Endothelial cell of umbilical vein (primary cell): ENCODE measurements at regions not wholly inside any gene's neighbourhood (a gene's known extent, or its start where the extent isn't known, plus 50 kb on each side); places are given as distances from the start of the nearest gene placed in this dataset.

ENCODE experiments used
- BruUV-seq: library from RNA; stranded (reverse); fragments of 400-500 nt; replicated peaks from 2 replicates; lab custom pipeline; 2021; lab: Mats Ljungman, UMichigan
- CTCF ChIA-PET: fragments of 300-600, 350-600 bp; sonication (Branson Sonifier 250); formaldehyde crosslinking; loops from one replicate; lab custom pipeline; 2021; ENCODE audit warnings: antibody characterized with exemption, inconsistent platforms; lab: Charles Lee
- POLR2A ChIA-PET: fragments of 300-600, 350-600 bp; sonication (Branson Sonifier 250); formaldehyde crosslinking; loops from one replicate; lab custom pipeline; 2021; ENCODE audit warnings: antibody characterized with exemption, inconsistent platforms; lab: Charles Lee
- DNase-seq: peaks from one replicate; pipeline ENCODE4 v3.0.0-alpha.2; 2011; ENCODE audit warnings: low read depth, low spot score
- FAIRE-seq: peaks from 2 replicates; lab custom pipeline; 2011; peaks lifted over from hg19 to GRCh38; lab: Jason Lieb, UNC
- H2AFZ ChIP-seq: 2 replicates; pipeline ENCODE4 v1.6.0; 2012; ENCODE audit warnings: low read depth, low read length, control low read depth, inconsistent platforms
- H3K27ac ChIP-seq: 2 replicates; pipeline ENCODE4 v1.5.1; 2011; ENCODE audit warnings: low read depth, mild to moderate bottlenecking, control low read depth, low read length, moderate library complexity; ENCODE audit not compliant: insufficient read depth
- H3K27me3 ChIP-seq, 2 experiments: 2 replicates each; pipeline versions ENCODE4 v1.6.0 to v1.6.1; 2011; ENCODE audit warnings: low read length in 2 of 2, mixed read lengths in 1 of 2; ENCODE audit not compliant: control insufficient read depth in 2 of 2, insufficient read depth in 2 of 2
- H3K36me3 ChIP-seq, 2 experiments: 2 replicates in 1 of 2; 3 replicates in 1 of 2; pipeline ENCODE4 v1.5.1; 2011; ENCODE audit warnings: low read length in 2 of 2, mild to moderate bottlenecking in 1 of 2, moderate library complexity in 1 of 2; ENCODE audit not compliant: control insufficient read depth in 2 of 2, insufficient read depth in 2 of 2; ENCODE audit errors: extremely low read depth in 1 of 2
- H3K4me1 ChIP-seq: 3 replicates; pipeline ENCODE4 v1.5.1; 2011; ENCODE audit warnings: mild to moderate bottlenecking, low read length; ENCODE audit not compliant: control insufficient read depth, insufficient read depth; ENCODE audit errors: extremely low read depth
- H3K4me2 ChIP-seq: 2 replicates; pipeline ENCODE4 v1.6.1; 2011; ENCODE audit warnings: low read length, control low read depth, mixed read lengths; ENCODE audit not compliant: insufficient read depth
- H3K4me3 ChIP-seq, 3 experiments: fragments of 200-600 bp in 1 of 3; sonication (generic), shearing (Covaris generic) in 1 of 3; replicated peaks in 1 of 3; 2 replicates each; pipeline ENCODE4 v1.5.1; 2011 to 2016; ENCODE audit warnings: control low read depth in 3 of 3, low read length in 3 of 3, mild to moderate bottlenecking in 2 of 3, inconsistent platforms in 1 of 3, low read depth in 1 of 3, moderate library complexity in 1 of 3; ENCODE audit not compliant: insufficient read depth in 1 of 3
- H3K79me2 ChIP-seq: 2 replicates; pipeline ENCODE4 v1.6.0; 2012; ENCODE audit warnings: low read length, inconsistent platforms; ENCODE audit not compliant: control insufficient read depth, insufficient read depth
- H3K9ac ChIP-seq: replicated peaks from 2 replicates; pipeline ENCODE3; 2011; ENCODE audit warnings: low read length, control low read depth; ENCODE audit not compliant: insufficient read depth; ENCODE audit errors: extremely low read depth
- H3K9me1 ChIP-seq: replicated peaks from 3 replicates; pipeline ENCODE4 v1.6.0; 2011; ENCODE audit warnings: mild to moderate bottlenecking, low read length; ENCODE audit not compliant: control insufficient read depth, insufficient read depth; ENCODE audit errors: extremely low read depth
- H3K9me3 ChIP-seq: replicated peaks from 2 replicates; pipeline ENCODE4 v1.5.1; 2012; ENCODE audit warnings: low read length, inconsistent platforms; ENCODE audit not compliant: control insufficient read depth, insufficient read depth
- H4K20me1 ChIP-seq: replicated peaks from 2 replicates; pipeline ENCODE3; 2011; ENCODE audit warnings: mild to moderate bottlenecking, low read length; ENCODE audit not compliant: control insufficient read depth, insufficient read depth; ENCODE audit errors: extremely low read depth
- CTCF ChIP-seq, 2 donors: IDR thresholded peaks; 1 replicate in 1 of 2; 2 replicates in 1 of 2; pipeline ENCODE4 v1.5.1; 2011; ENCODE audit warnings: low read length in 2 of 2, mild to moderate bottlenecking in 2 of 2, moderate library complexity in 2 of 2, control low read depth in 1 of 2, inconsistent platforms in 1 of 2, low read depth in 1 of 2; ENCODE audit not compliant: insufficient read depth in 1 of 2; ENCODE audit errors: extremely low read depth in 1 of 2
- EZH2 ChIP-seq: IDR thresholded peaks from 2 replicates; pipeline ENCODE4 v1.6.1; 2012; ENCODE audit warnings: borderline replicate concordance, low read depth, mild to moderate bottlenecking, moderate library complexity, low read length, inconsistent platforms; ENCODE audit not compliant: severe bottlenecking
- FOS ChIP-seq: IDR thresholded peaks from 2 replicates; pipeline ENCODE4 v1.6.1; 2011; ENCODE audit warnings: mild to moderate bottlenecking, low read length, moderate library complexity, borderline replicate concordance; ENCODE audit not compliant: insufficient read depth
- GATA2 ChIP-seq: IDR thresholded peaks from 2 replicates; pipeline ENCODE4 v1.7.0; 2011; ENCODE audit warnings: low read depth, mild to moderate bottlenecking, moderate library complexity, mixed read lengths, low read length; ENCODE audit not compliant: insufficient read length, insufficient read depth
- JUN ChIP-seq: IDR thresholded peaks from 2 replicates; pipeline ENCODE4 v1.6.1; 2011; ENCODE audit warnings: borderline replicate concordance, low read depth; ENCODE audit not compliant: insufficient read length, insufficient read depth
- MYC ChIP-seq: IDR thresholded peaks from one replicate; pipeline ENCODE4 v1.6.1; 2011; ENCODE audit warnings: mild to moderate bottlenecking, low read depth, low read length
- POLR2A ChIP-seq: IDR thresholded peaks from 2 replicates; pipeline ENCODE4 v1.6.1; 2012; ENCODE audit warnings: low read depth, mild to moderate bottlenecking, control low read depth, low read length
- POLR2AphosphoS5 ChIP-seq: IDR thresholded peaks from 2 replicates; pipeline ENCODE4 v1.6.1; 2012; ENCODE audit warnings: low read depth, mild to moderate bottlenecking, control low read depth, low read length, moderate library complexity; ENCODE audit not compliant: insufficient read depth
- dilution Hi-C: fragments of 300-500 bp; cut with MboI; formaldehyde crosslinking; loops from one replicate; pipeline ENCODE4 v1.15.0; 2019; ENCODE audit warnings: low sequenced_read_pairs; ENCODE audit not compliant: extremely low pct_ligation_motif_present
- intact Hi-C: fragments of 100-400 bp; cut with micrococcal nuclease; formaldehyde crosslinking; loops from one replicate; pipeline ENCODE4 v1.10.0; 2022
- TF ChIP-seq, protein P1 (sequence below): IDR thresholded peaks from 2 replicates; pipeline ENCODE4 v1.6.1; 2011; ENCODE audit not compliant: insufficient read depth, insufficient read length

GRCh38 chr13:38099751-38100150 lies 230.2 kb upstream of the TRPC4 start:
- dilution Hi-C loops, result no loop called here
- intact Hi-C loops, result no loop called here
- Histone ChIP-seq H3K4me2 (no peak overlapping the region), H2AFZ (no peak overlapping the region), H3K27ac (no peak overlapping the region), H3K4me3 (no peak overlapping the region), H3K36me3 (no peaks in the 10 kb centered on the region), H3K27me3 (no peaks in the 10 kb centered on the region), H3K9me3 (no peaks in the 10 kb centered on the region), H3K9me1 (no peaks in the 10 kb centered on the region), H3K9ac (no peak overlapping the region), H3K79me2 (no peaks in the 10 kb centered on the region), H4K20me1 (no peaks in the 10 kb centered on the region), H3K4me1 (no peaks in the 10 kb centered on the region)
- ChIA-PET CTCF (no interaction called here), POLR2A (no interaction called here)
- TF ChIP-seq GATA2, result no peak
- no peak for TF ChIP-seq POLR2A
- TF ChIP-seq JUN, result no peak
- TF ChIP-seq, protein P1, sequence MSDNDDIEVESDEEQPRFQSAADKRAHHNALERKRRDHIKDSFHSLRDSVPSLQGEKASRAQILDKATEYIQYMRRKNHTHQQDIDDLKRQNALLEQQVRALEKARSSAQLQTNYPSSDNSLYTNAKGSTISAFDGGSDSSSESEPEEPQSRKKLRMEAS, result no peak
- no peak for TF ChIP-seq POLR2AphosphoS5
- TF ChIP-seq EZH2, result no peak
- no peak for TF ChIP-seq FOS
- TF ChIP-seq CTCF (IDR thresholded peaks at IDR 0.05; ENCODE audit: extremely low read depth in 1 of 2, insufficient read depth in 1 of 2, low read depth in 1 of 2, low read length in 2 of 2), result no peak
- no peak for TF ChIP-seq MYC
- BruUV-seq, result no TSS peak
- DNase-seq, result no peak
- no peak for FAIRE-seq
